ENCODE measurements at regions not wholly inside any gene's neighbourhood (a gene's known extent, or its start where the extent isn't known, plus 50 kb on each side); places are given as distances from the start of the nearest gene placed in this dataset.

- peak; percentile 29 for DNase-seq (ENCODE audit: low read depth, low spot score)
- TF ChIP-seq CTCF (IDR thresholded peaks at IDR 0.05; ENCODE audit: low read depth, low read length) = no peak
- in situ Hi-C loops (cut with HindIII; ENCODE audit: low sequenced_read_pairs) = no loop called here
- no peak overlapping the region for H3K4me3 ChIP-seq (ENCODE audit: low read depth, low read length)
These were observed 298.3 kb upstream of the XYLT1 start for GRCh38 chr16:17769065-17769464.

- no peak for TF ChIP-seq CTCF (IDR thresholded peaks at IDR 0.05; ENCODE audit: low read depth, low read length)
- no peak overlapping the region for H3K4me3 ChIP-seq (ENCODE audit: low read depth, low read length)
- in situ Hi-C loops (cut with HindIII; ENCODE audit: low sequenced_read_pairs) = no loop called here
- peak; percentile 84 for DNase-seq (ENCODE audit: low read depth, low spot score)
These were observed 297.5 kb upstream of the XYLT1 start for GRCh38 chr16:17768257-17768656.

GRCh38 chr16:17766012-17766411, 295.3 kb upstream of the XYLT1 start:
- no peak overlapping the region for H3K4me3 ChIP-seq (ENCODE audit: low read depth, low read length)
- no peak for DNase-seq (ENCODE audit: low read depth, low spot score)
- TF ChIP-seq CTCF (IDR thresholded peaks at IDR 0.05; ENCODE audit: low read depth, low read length) = no peak
- in situ Hi-C loops (cut with HindIII; ENCODE audit: low sequenced_read_pairs) = no loop called here

GRCh38 chr16:17759451-17760390, 289.0 kb upstream of the XYLT1 start:
- H3K4me3 ChIP-seq (ENCODE audit: low read depth, low read length) = no peak overlapping the region
- TF ChIP-seq CTCF (IDR thresholded peaks at IDR 0.05; ENCODE audit: low read depth, low read length) = no peak
- DNase-seq (ENCODE audit: low read depth, low spot score) = no peak
- in situ Hi-C loops (cut with HindIII; ENCODE audit: low sequenced_read_pairs) = no loop called here

GRCh38 chr16:17757808-17758207, 287.0 kb upstream of the XYLT1 start:
- H3K4me3 ChIP-seq (ENCODE audit: low read depth, low read length) = no peak overlapping the region
- in situ Hi-C loops (cut with HindIII; ENCODE audit: low sequenced_read_pairs) = no loop called here
- no peak for TF ChIP-seq CTCF (IDR thresholded peaks at IDR 0.05; ENCODE audit: low read depth, low read length)
- DNase-seq (ENCODE audit: low read depth, low spot score) = no peak

- no peak for DNase-seq (ENCODE audit: low read depth, low spot score)
- no peak overlapping the region for H3K4me3 ChIP-seq (ENCODE audit: low read depth, low read length)
- in situ Hi-C loops (cut with HindIII; ENCODE audit: low sequenced_read_pairs) = no loop called here
- no peak for TF ChIP-seq CTCF (IDR thresholded peaks at IDR 0.05; ENCODE audit: low read depth, low read length)
These were observed 284.4 kb upstream of the XYLT1 start for GRCh38 chr16:17755158-17755557.

Measured in astrocyte of the spinal cord (primary cell).